Kidney epithelial cell (primary cell): ENCODE measurements at regions not wholly inside any gene's neighbourhood (a gene's known extent, or its start where the extent isn't known, plus 50 kb on each side); places are given as distances from the start of the nearest gene placed in this dataset.
"Not testable (repeated sequence)": the region's sequence is repeated elsewhere in the genome, so short reads cannot be mapped to it uniquely, and the experiment has no call there.

Source experiments
- DNase-seq: peaks from one replicate; pipeline ENCODE4 v3.0.0-alpha.2; 2010; ENCODE audit warnings: low read depth
- H3K27me3 ChIP-seq: 2 replicates; pipeline ENCODE4 v1.6.0; 2011; ENCODE audit warnings: low read length; ENCODE audit not compliant: control insufficient read depth, insufficient read depth
- H3K36me3 ChIP-seq: 2 replicates; pipeline ENCODE4 v1.5.1; 2011; ENCODE audit warnings: low read length; ENCODE audit not compliant: control insufficient read depth, insufficient read depth
- H3K4me3 ChIP-seq: 2 replicates; pipeline ENCODE4 v1.5.1; 2011; ENCODE audit warnings: low read depth, mild to moderate bottlenecking, control low read depth, low read length
- TF ChIP-seq, protein P1 (sequence below): IDR thresholded peaks from 2 replicates; pipeline ENCODE4 v1.5.1; 2011; ENCODE audit warnings: mild to moderate bottlenecking, moderate library complexity, low read length, control low read depth, inconsistent platforms; ENCODE audit not compliant: insufficient read depth, poor library complexity, severe bottlenecking

GRCh38 chr16:88328313-88328980, 54.3 kb upstream of the ZNF469 start:
- DNase-seq, result no peak
- no peaks in the 10 kb centered on the region for H3K36me3 ChIP-seq
- no peak overlapping the region for H3K4me3 ChIP-seq
- TF ChIP-seq, protein P1, sequence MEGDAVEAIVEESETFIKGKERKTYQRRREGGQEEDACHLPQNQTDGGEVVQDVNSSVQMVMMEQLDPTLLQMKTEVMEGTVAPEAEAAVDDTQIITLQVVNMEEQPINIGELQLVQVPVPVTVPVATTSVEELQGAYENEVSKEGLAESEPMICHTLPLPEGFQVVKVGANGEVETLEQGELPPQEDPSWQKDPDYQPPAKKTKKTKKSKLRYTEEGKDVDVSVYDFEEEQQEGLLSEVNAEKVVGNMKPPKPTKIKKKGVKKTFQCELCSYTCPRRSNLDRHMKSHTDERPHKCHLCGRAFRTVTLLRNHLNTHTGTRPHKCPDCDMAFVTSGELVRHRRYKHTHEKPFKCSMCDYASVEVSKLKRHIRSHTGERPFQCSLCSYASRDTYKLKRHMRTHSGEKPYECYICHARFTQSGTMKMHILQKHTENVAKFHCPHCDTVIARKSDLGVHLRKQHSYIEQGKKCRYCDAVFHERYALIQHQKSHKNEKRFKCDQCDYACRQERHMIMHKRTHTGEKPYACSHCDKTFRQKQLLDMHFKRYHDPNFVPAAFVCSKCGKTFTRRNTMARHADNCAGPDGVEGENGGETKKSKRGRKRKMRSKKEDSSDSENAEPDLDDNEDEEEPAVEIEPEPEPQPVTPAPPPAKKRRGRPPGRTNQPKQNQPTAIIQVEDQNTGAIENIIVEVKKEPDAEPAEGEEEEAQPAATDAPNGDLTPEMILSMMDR, result no peak
- H3K27me3 ChIP-seq, result no peaks in the 10 kb centered on the region

GRCh38 chr16:88329726-88330700, 52.7 kb upstream of the ZNF469 start:
- TF ChIP-seq, protein P1, result no peak
- Histone ChIP-seq H3K4me3 (no peak overlapping the region), H3K27me3 (no peaks in the 10 kb centered on the region), H3K36me3 (no peaks in the 10 kb centered on the region)
- no peak for DNase-seq

- Histone ChIP-seq H3K36me3 (no peaks in the 10 kb centered on the region), H3K27me3 (no peaks in the 10 kb centered on the region), H3K4me3 (no peak overlapping the region)
- DNase-seq, result no peak
- TF ChIP-seq, protein P1, result no peak
Measured at GRCh38 chr16:88330971-88331890, 51.5 kb upstream of the ZNF469 start.

DNA sequence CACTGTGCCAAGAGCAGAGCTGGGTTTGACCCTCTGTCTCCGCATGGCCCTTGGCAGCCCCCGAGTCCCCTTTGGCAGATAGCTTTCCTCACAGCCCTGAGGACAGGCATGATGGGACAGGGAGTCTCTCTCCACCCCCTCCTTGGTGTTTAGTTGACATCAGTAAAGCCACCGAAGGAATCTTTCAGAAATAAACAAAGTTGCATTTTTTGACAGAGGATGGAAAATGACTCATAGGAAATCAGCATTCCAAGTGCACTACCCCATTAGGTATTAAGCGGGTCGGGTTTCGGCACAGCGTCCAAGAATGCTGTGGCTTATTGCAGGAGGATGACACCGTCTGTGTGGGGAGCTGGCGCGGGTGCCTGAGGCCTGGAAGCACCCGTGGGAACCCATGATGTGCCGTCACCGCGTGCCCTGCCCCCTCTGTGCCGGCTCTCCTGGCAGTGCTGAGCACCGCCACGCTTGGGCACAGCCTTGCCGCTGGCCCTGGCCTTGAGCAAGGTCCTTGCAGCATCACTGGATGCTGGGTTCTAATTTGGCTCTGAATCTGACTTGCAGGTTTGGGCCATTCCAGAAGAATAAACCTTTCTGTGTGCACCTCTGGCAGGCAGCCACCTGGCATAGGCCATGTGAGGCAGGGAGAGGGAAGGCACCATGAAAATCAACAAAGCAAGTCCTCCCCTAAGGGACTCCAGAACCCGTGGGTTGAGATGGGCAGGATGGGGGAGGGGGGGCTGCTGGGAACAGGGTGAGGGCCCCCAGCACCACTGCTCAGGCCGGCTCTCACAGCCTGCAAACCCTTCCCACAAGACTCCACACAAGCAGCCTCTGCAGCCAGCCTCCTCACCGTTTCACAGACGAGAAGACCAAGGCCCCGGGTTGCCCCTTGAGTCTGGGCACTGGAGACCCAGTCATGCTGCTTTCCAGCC, 50.5 kb upstream of the ZNF469 start:
- H3K4me3 ChIP-seq, result no peak overlapping the region
- DNase-seq, result peak; percentile 96

DNA sequence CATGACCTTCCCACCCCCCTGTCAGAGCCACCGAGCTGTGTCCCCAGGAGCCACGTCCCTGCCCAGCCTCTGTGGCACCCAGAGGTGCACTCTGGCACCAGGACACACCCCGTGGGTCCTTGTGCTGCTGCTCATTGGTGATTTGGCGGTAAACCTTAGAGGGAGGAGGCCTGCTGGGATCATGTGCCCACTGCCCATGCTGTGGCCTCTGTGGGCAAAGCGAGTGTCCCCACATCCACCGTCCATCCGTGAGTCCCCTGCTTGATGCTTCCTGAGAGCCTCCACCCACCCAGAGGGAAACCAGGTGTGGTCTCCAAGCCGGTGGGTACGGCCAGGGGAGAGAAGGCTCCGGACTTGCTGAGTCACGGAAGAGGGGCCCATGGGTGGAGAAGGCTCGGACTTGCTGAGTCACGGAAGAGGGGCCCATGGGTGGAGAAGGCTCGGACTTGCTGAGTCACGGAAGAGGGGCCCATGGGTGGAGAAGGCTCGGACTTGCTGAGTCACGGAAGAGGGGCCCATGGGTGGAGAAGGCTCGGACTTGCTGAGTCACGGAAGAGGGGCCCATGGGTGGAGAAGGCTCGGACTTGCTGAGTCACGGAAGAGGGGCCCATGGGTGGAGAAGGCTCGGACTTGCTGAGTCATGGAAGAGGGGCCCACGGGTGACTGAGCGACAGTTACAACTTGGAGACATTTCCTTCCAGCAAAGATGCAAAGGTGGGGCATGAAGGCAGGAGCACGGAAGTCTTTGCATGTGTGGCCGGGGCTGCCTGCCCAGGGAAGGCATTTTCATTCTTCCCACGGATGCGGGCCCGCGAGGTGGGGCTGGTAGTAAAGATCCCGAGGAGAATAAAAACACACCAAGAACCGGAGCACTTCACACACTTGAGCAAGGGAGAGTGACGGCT, 49.6 kb upstream of the ZNF469 start:
- not testable (repeated sequence) for H3K27me3 ChIP-seq, DNase-seq, H3K36me3 ChIP-seq, H3K4me3 ChIP-seq

More for the DNA sequence above, 50.5 kb upstream of the ZNF469 start:
- Histone ChIP-seq H3K27me3 (no peaks in the 10 kb centered on the region), H3K36me3 (no peaks in the 10 kb centered on the region)
- TF ChIP-seq, protein P1, result no peak
